ENCODE measurements at regions not wholly inside any gene's neighbourhood (a gene's known extent, or its start where the extent isn't known, plus 50 kb on each side); places are given as distances from the start of the nearest gene placed in this dataset.

- no peak for DNase-seq (ENCODE audit: low read depth)
Observed at GRCh38 chr17:13994050-13994449, 75.3 kb upstream of the COX10 start.

GRCh38 chr17:13995856-13996271 lies 73.4 kb upstream of the COX10 start:
- DNase-seq (ENCODE audit: low read depth) = no peak

DNA sequence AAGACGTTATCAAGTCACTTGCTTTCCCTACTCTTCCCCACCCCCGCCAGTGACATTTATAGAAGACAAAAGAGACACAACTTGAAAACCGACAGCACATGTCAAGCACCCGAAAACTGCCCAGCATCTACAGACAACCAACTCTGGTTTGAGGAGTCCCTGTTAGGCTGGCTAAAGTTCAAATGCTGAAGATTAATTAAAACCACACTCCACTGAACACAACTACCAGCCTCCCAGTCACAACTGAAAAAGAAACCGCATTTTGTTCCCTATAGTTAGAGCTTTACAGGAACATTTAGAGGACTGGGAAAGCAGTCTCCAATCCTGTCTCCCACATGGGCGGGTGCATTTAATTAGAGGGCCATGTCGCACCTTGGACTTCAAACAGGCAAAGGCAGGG lies 73.0 kb upstream of the COX10 start:
- DNase-seq (ENCODE audit: low read depth) = no peak

- DNase-seq (ENCODE audit: low read depth) = no peak
Observed at GRCh38 chr17:13996748-13997147, 72.6 kb upstream of the COX10 start.

DNA sequence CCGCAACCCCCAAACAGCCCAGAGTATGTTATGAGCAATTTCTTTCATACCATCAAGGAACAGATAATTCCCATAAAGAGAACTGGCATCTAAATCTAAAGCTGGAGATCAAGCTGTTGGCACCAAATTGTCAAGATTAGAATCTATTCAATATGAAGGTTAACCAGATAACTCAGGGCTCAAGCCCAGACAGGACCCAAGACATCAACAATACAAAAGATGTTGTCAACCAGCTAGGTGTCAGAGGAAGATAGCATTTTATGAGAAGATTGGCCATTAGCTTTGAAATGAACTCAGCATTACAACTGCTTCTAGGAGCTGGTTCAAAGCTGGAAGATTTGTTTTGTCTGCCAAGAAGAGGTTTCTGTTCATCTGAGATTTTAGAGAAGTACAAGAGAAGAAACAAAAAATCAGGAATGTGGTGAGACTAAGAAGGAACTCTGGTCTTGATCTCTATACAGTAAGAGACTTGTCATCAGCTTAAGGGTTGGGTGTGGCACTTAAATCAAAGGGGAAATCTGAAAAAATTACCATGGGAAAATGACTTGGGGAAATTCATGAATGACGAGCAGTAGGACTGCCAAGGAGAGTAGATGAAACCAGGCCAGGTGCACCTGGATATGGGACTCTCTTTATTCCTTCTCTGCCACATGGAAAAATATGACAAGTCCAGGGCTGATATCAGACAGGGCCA lies 64.2 kb upstream of the COX10 start:
- DNase-seq (ENCODE audit: low read depth) = no peak

- DNase-seq (ENCODE audit: low read depth) = no peak
Observed at GRCh38 chr17:14006249-14006942, 62.9 kb upstream of the COX10 start.

- no peak for DNase-seq (ENCODE audit: low read depth)
Observed at GRCh38 chr17:14007951-14008350, 61.4 kb upstream of the COX10 start.

GRCh38 chr17:14011036-14011692 lies 58.1 kb upstream of the COX10 start:
- no peak for DNase-seq (ENCODE audit: low read depth)

DNA sequence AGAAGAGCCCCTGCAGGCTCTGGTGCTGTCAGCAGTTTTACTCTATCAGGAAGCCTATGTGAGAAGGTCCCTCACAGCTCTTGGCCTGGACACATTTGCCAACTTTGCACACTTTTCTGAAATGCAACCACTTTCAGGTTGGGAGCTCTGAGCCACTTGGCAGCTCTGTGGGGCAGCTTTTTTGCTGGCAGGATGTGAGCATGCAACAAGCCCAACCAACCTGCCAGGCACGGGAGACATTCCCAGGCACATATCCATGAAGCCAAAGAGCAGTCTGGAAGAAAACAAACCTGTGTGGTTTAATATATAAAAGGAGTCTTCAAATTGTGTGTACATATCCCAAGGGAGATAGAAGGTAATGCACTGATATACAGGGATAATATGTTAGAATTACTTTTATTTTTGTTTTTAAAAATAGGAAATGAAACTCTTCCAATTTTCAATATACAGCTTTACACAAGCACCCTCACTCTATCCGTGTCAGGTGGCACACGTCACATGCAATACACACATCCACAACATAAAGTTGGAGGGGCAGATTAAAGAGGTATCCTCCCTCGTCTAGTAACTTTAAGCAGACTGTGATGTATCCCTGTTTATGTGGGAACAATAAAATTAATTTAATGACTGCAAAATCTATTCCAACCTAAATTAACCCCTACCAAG lies 57.4 kb upstream of the COX10 start:
- DNase-seq (ENCODE audit: low read depth) = no peak

DNA sequence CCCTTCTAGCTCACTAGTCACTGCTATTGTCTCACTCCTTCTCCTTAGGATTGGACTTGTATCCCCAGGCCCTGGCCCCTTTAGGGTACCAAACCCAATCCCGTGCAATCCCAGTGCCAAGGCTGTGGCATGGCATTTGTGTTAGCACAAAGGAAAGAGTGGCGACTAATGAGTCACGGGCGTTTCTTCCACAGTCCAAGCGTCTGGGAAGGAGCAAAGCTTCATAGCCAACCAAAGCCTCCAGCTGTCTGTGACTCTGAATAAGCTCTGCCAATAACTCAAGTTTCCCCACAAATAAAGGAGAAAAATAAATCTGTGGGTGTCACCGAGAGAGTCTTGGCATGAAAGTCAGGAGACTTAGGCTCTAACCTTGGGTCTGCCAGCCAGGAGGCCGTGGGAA lies 54.6 kb upstream of the COX10 start:
- no peak for DNase-seq (ENCODE audit: low read depth)

GRCh38 chr17:14015271-14015670 lies 54.0 kb upstream of the COX10 start:
- no peak for DNase-seq (ENCODE audit: low read depth)

GRCh38 chr17:14016858-14017257 lies 52.4 kb upstream of the COX10 start:
- DNase-seq (ENCODE audit: low read depth) = no peak

DNA sequence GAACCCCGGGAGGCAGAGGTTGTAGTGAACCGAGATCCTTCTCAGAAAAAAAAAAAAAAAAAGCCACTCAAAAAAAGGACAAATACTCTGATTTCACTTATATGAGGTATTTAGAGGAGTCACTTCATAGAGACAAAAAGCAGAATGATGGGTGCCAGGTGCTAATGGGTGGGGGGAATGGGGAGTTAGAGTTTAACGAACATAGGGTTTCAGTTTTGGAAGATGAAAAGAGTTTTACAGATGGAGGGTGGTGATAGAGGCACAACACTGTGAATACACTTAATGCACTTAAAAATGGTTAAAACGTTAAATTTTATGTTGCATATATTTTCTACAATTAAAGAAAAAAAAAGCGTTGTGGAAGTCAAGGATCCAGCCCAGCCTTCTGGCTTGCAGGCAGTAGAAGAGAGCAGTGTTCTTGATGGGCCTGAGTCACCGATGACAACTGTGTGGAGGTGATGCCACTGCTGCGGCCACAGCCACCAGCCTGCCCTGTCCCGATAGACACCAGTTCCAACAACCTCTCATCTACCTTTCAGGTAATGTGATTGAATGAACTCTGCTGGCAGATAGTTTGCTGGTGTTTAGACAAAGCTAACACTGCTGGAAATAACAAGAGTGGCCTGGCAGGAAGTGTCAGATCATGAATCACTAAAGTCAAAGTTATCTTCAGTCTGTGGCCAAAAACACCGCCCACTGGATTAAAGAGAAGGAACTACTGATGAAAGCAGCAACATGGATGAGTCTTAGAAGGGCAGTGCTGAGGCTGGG lies 49.9 kb upstream of the COX10 start:
- no peak for DNase-seq (ENCODE audit: low read depth)

All from HS-27A (cell line).